ENCODE measurements at regions not wholly inside any gene's neighbourhood (a gene's known extent, or its start where the extent isn't known, plus 50 kb on each side); places are given as distances from the start of the nearest gene placed in this dataset.

DNA sequence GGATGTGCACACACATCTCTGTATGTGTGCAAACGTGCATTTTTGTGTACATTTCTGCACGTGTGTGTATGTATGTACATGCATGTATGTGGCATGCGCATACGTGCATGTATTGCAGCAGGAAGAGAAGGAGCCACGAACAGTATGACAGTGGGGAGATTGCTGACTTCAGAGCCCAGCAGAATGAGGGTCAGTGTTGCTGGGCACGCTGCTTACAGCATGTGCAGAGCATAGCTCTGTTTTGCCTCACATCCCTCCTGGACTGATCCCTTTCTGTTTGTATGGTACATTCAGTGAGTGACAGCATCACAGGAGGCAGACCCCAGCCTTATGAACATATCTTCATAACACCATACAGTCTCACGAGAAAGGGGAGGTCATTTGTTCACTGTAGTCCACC, 934.0 kb upstream of the EEF2KMT start:
- POLR2A ChIA-PET (ENCODE audit: unreplicated experiment) = no interaction called here
- Histone ChIP-seq H2AK9ac (replicated peaks; ENCODE audit: low read depth, low read length, poor library complexity) (no peak overlapping the region), H3K56ac (ENCODE audit: extremely low read depth, insufficient read depth, low read length) (no peak overlapping the region), H4K91ac (ENCODE audit: insufficient read depth, low read depth, low read length) (no peak overlapping the region), H4K20me1 (ENCODE audit: insufficient read depth, low read length) (no peaks in the 10 kb centered on the region), H3K79me1 (ENCODE audit: low read depth in 1 of 2, low read length in 2 of 2) (no peaks in the 10 kb centered on the region), H3K27ac (ENCODE audit: insufficient read depth, low read length) (no peak overlapping the region), H3K9me1 (ENCODE audit: insufficient read depth, low read length) (no peaks in the 10 kb centered on the region), H2BK20ac (ENCODE audit: low read depth, low read length) (no peak overlapping the region), H2BK5ac (ENCODE audit: low read depth, low read length, poor library complexity, severe bottlenecking) (no peak overlapping the region), H3K36me3 (ENCODE audit: control insufficient read depth, insufficient read depth, low read length) (no peaks in the 10 kb centered on the region), H3K18ac (ENCODE audit: low read depth, low read length) (no peak overlapping the region), H3K14ac (replicated peaks; ENCODE audit: low read depth, low read length) (no peak overlapping the region), H3K23ac (ENCODE audit: low read depth, low read length) (no peak overlapping the region), H3K9ac (ENCODE audit: low read depth, low read length) (no peak overlapping the region), H3K4me2 (ENCODE audit: low read depth, low read length) (no peak overlapping the region), H3K4ac (ENCODE audit: low read depth, low read length) (no peak overlapping the region), H2AFZ (replicated peaks; ENCODE audit: low read length, poor library complexity) (no peak overlapping the region), H4K8ac (ENCODE audit: low read depth in 2 of 2, low read length in 2 of 2) (no peak overlapping the region), H2AK5ac (ENCODE audit: low read depth, low read length) (no peak overlapping the region), H4K5ac (ENCODE audit: low read depth, low read length) (no peak overlapping the region), H3K4me1 (ENCODE audit: control insufficient read depth, insufficient read depth, low read length) (no peaks in the 10 kb centered on the region), H2BK15ac (ENCODE audit: low read depth, low read length) (no peak overlapping the region), H2BK120ac (ENCODE audit: low read depth, low read length) (no peak overlapping the region), H3K27me3 (ENCODE audit: control insufficient read depth, insufficient read depth, low read length) (no peaks in the 10 kb centered on the region), H3K9me3 (ENCODE audit: control insufficient read depth, insufficient read depth, low read length) (peaks cover 12% of the 10 kb centered on the region), H3K4me3 (ENCODE audit: insufficient read depth, low read depth, low read length) (no peak overlapping the region)
- in situ Hi-C loops (cut with MboI; ENCODE audit: low sequenced_read_pairs) = no loop called here
- no TSS peak for BruUV-seq (replicated peaks)
- TF ChIP-seq RCOR1 (IDR thresholded peaks at IDR 0.05; ENCODE audit: insufficient replicate concordance, low read length) = no peak
- TF ChIP-seq MAFK (IDR thresholded peaks at IDR 0.05; ENCODE audit: low read depth, low read length) = no peak
- TF ChIP-seq, protein P1, sequence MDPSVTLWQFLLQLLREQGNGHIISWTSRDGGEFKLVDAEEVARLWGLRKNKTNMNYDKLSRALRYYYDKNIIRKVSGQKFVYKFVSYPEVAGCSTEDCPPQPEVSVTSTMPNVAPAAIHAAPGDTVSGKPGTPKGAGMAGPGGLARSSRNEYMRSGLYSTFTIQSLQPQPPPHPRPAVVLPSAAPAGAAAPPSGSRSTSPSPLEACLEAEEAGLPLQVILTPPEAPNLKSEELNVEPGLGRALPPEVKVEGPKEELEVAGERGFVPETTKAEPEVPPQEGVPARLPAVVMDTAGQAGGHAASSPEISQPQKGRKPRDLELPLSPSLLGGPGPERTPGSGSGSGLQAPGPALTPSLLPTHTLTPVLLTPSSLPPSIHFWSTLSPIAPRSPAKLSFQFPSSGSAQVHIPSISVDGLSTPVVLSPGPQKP (IDR thresholded peaks at IDR 0.05; ENCODE audit: borderline replicate concordance, low read depth, low read length) = no peak
- TF ChIP-seq RAD21 (IDR thresholded peaks at IDR 0.05; ENCODE audit: low read length) = no peak
- TF ChIP-seq SMC3 (IDR thresholded peaks at IDR 0.05; ENCODE audit: low read depth, low read length) = no peak
- TF ChIP-seq CHD1 (IDR thresholded peaks at IDR 0.05; ENCODE audit: low read depth, low read length) = no peak
- no peak for TF ChIP-seq MAZ (IDR thresholded peaks at IDR 0.05; ENCODE audit: borderline replicate concordance, low read depth, low read length)
- no peak for TF ChIP-seq BHLHE40 (IDR thresholded peaks at IDR 0.05; ENCODE audit: low read depth, low read length)
- TF ChIP-seq NFE2L2 (IDR thresholded peaks at IDR 0.05; ENCODE audit: low read depth, low read length) = no peak
- TF ChIP-seq USF2 (IDR thresholded peaks at IDR 0.05; ENCODE audit: low read depth, low read length) = no peak
- TF ChIP-seq, protein P2, sequence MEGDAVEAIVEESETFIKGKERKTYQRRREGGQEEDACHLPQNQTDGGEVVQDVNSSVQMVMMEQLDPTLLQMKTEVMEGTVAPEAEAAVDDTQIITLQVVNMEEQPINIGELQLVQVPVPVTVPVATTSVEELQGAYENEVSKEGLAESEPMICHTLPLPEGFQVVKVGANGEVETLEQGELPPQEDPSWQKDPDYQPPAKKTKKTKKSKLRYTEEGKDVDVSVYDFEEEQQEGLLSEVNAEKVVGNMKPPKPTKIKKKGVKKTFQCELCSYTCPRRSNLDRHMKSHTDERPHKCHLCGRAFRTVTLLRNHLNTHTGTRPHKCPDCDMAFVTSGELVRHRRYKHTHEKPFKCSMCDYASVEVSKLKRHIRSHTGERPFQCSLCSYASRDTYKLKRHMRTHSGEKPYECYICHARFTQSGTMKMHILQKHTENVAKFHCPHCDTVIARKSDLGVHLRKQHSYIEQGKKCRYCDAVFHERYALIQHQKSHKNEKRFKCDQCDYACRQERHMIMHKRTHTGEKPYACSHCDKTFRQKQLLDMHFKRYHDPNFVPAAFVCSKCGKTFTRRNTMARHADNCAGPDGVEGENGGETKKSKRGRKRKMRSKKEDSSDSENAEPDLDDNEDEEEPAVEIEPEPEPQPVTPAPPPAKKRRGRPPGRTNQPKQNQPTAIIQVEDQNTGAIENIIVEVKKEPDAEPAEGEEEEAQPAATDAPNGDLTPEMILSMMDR (conservative IDR thresholded peaks at IDR 0.05; ENCODE audit: low read depth, low read length) = no peak
- TF ChIP-seq POLR2A (IDR thresholded peaks at IDR 0.05; ENCODE audit: low read depth, low read length) = no peak
- no peak for TF ChIP-seq CEBPB (IDR thresholded peaks at IDR 0.05; ENCODE audit: low read depth, low read length)
- DNase-seq = no peak
- dilution Hi-C loops (cut with HindIII; ENCODE audit: low sequenced_read_pairs, unreplicated experiment) = no loop called here
- WGBS, 2 experiments (ENCODE audit: extremely low coverage in 2 of 2, insufficient read length in 1 of 2) = 0% methylated on average over 1 of the region's 7 CpGs; no CpG with 5 or more reads in 1 of the 2 experiments
- ATAC-seq (ENCODE audit: low read depth) = no peak
- CTCF ChIA-PET = no interaction called here
- intact Hi-C loops (cut with micrococcal nuclease) = no loop called here
